ENCODE measurements at regions not wholly inside any gene's neighbourhood (a gene's known extent, or its start where the extent isn't known, plus 50 kb on each side); places are given as distances from the start of the nearest gene placed in this dataset.

DNA sequence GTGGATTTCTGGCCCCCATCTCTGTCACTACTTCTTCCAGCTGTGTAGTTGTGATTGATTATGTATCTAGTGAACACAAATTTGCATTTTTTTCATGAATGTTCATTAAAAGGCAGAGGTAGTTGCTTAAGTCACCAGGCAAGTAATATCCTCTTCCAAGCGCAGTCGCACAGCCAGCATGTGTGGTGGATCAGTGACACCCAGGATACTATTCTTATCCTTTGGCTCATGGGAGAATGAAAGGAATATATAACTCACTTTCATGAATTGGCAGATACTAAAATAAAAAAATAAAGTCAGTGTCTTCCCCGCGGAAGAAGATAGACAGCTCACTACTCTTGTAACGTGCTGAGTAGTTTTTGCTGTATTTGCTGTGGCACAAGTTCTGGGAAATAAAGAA is 387.8 kb downstream of the CDH7 start:
- TF ChIP-seq CTCF (conservative IDR thresholded peaks at IDR 0.05 in 1 of 2, IDR thresholded peaks at IDR 0.05 in 1 of 2; ENCODE audit: extremely low read depth in 1 of 2, insufficient read depth in 1 of 2, low read depth in 1 of 2, low read length in 2 of 2) = no peak
- no peak for TF ChIP-seq EZH2 (IDR thresholded peaks at IDR 0.05; ENCODE audit: borderline replicate concordance, low read length)

All from mammary epithelial cell (primary cell).